Osteocyte (in vitro differentiated cells): ENCODE measurements at regions not wholly inside any gene's neighbourhood (a gene's known extent, or its start where the extent isn't known, plus 50 kb on each side); places are given as distances from the start of the nearest gene placed in this dataset.

ENCODE experiments used
- DNase-seq: peaks from one replicate; pipeline ENCODE4 v3.0.0; 2021; ENCODE audit warnings: mixed read lengths; ENCODE audit not compliant: unreplicated experiment; ENCODE audit errors: extremely low spot score
- H3K27ac Mint-ChIP-seq: one replicate; pipeline ENCODE4 v1.8.0; 2021; ENCODE audit warnings: mild to moderate bottlenecking, mixed read lengths; ENCODE audit not compliant: unreplicated experiment
- H3K27me3 Mint-ChIP-seq: one replicate; pipeline ENCODE4 v1.8.0; 2021; ENCODE audit warnings: mixed read lengths; ENCODE audit not compliant: unreplicated experiment
- H3K36me3 Mint-ChIP-seq: one replicate; pipeline ENCODE4 v1.8.0; 2021; ENCODE audit warnings: mixed read lengths; ENCODE audit not compliant: unreplicated experiment
- H3K4me1 Mint-ChIP-seq: one replicate; pipeline ENCODE4 v1.8.0; 2021; ENCODE audit warnings: mixed read lengths; ENCODE audit not compliant: unreplicated experiment
- H3K4me3 Mint-ChIP-seq: one replicate; pipeline ENCODE4 v1.8.0; 2021; ENCODE audit warnings: mild to moderate bottlenecking, moderate library complexity, mixed read lengths; ENCODE audit not compliant: unreplicated experiment
- H3K9me3 Mint-ChIP-seq: one replicate; pipeline ENCODE4 v1.8.0; 2021; ENCODE audit warnings: mixed read lengths; ENCODE audit not compliant: unreplicated experiment
- CTCF ChIP-seq: fragments of 200-600 bp; sonication (generic); IDR thresholded peaks from 2 replicates; pipeline ENCODE4 v1.5.0; 2021; ENCODE audit warnings: antibody characterized with exemption, mild to moderate bottlenecking, moderate library complexity

GRCh38 chr13:74571811-74572210 is 437.6 kb upstream of the KLF12 start:
- H3K27me3 Mint-ChIP-seq = no peaks in the 10 kb centered on the region
- no peak for DNase-seq
- no peaks in the 10 kb centered on the region for H3K9me3 Mint-ChIP-seq
- no peaks in the 10 kb centered on the region for H3K36me3 Mint-ChIP-seq
- no peak overlapping the region for H3K4me3 Mint-ChIP-seq
- TF ChIP-seq CTCF = no peak
- H3K4me1 Mint-ChIP-seq = peaks cover 24% of the 10 kb centered on the region
- no peak overlapping the region for H3K27ac Mint-ChIP-seq

- H3K9me3 Mint-ChIP-seq = no peaks in the 10 kb centered on the region
- no peak overlapping the region for H3K4me3 Mint-ChIP-seq
- H3K27ac Mint-ChIP-seq = peak overlapping the region; percentile 94
- no peak for TF ChIP-seq CTCF
- peaks cover 20% of the 10 kb centered on the region for H3K4me1 Mint-ChIP-seq
- DNase-seq = no peak
- H3K36me3 Mint-ChIP-seq = no peaks in the 10 kb centered on the region
- no peaks in the 10 kb centered on the region for H3K27me3 Mint-ChIP-seq
Observed at GRCh38 chr13:74570834-74571233, 436.6 kb upstream of the KLF12 start.

- H3K4me1 Mint-ChIP-seq = peaks cover 15% of the 10 kb centered on the region
- no peak for DNase-seq
- H3K27ac Mint-ChIP-seq = peak overlapping the region; percentile 6
- H3K27me3 Mint-ChIP-seq = no peaks in the 10 kb centered on the region
- no peak for TF ChIP-seq CTCF
- no peaks in the 10 kb centered on the region for H3K9me3 Mint-ChIP-seq
- H3K36me3 Mint-ChIP-seq = no peaks in the 10 kb centered on the region
- H3K4me3 Mint-ChIP-seq = no peak overlapping the region
Observed at GRCh38 chr13:74570046-74570445, 435.8 kb upstream of the KLF12 start.

GRCh38 chr13:74569251-74569650 is 435.0 kb upstream of the KLF12 start:
- Mint-ChIP-seq H3K27ac (no peak overlapping the region), H3K9me3 (peaks cover 3% of the 10 kb centered on the region), H3K27me3 (no peaks in the 10 kb centered on the region), H3K4me1 (peaks cover 11% of the 10 kb centered on the region), H3K4me3 (no peak overlapping the region), H3K36me3 (no peaks in the 10 kb centered on the region)
- DNase-seq = no peak
- TF ChIP-seq CTCF = no peak

- no peak for DNase-seq
- peaks cover 3% of the 10 kb centered on the region for H3K9me3 Mint-ChIP-seq
- no peak for TF ChIP-seq CTCF
- peaks cover 11% of the 10 kb centered on the region for H3K4me1 Mint-ChIP-seq
- no peaks in the 10 kb centered on the region for H3K27me3 Mint-ChIP-seq
- H3K4me3 Mint-ChIP-seq = no peak overlapping the region
- no peak overlapping the region for H3K27ac Mint-ChIP-seq
- H3K36me3 Mint-ChIP-seq = no peaks in the 10 kb centered on the region
Observed at GRCh38 chr13:74567485-74567884, 433.3 kb upstream of the KLF12 start.
